DND-41 (cell line): ENCODE measurements at regions not wholly inside any gene's neighbourhood (a gene's known extent, or its start where the extent isn't known, plus 50 kb on each side); places are given as distances from the start of the nearest gene placed in this dataset.
"Not testable (repeated sequence)": the region's sequence is repeated elsewhere in the genome, so short reads cannot be mapped to it uniquely, and the experiment has no call there.

Source experiments
- ATAC-seq: fragments of 200-7000 bp; cut with Tn5 transposase; 3 replicates; pipeline ENCODE4 v1.9.1; 2021; ENCODE audit warnings: low read depth; ENCODE audit not compliant: insufficient read depth
- DNase-seq: peaks from one replicate; pipeline ENCODE4 v3.0.0-alpha.2; 2020
- H2AFZ ChIP-seq: 2 replicates; pipeline ENCODE4 v1.6.0; 2012; ENCODE audit warnings: low read depth, low read length
- H3K27ac ChIP-seq: 2 replicates; pipeline ENCODE4 v1.5.1; 2012; ENCODE audit warnings: low read length, inconsistent platforms
- H3K27me3 ChIP-seq: fragments of 200-600 bp; sonication (generic); 2 replicates; pipeline ENCODE4 v1.6.0; 2012; ENCODE audit warnings: low read length, mild to moderate bottlenecking, inconsistent platforms; ENCODE audit not compliant: insufficient read depth, poor library complexity
- H3K36me3 ChIP-seq: 2 replicates; pipeline ENCODE4 v1.5.1; 2012; ENCODE audit warnings: low read length, inconsistent platforms; ENCODE audit not compliant: insufficient read depth
- H3K4me1 ChIP-seq: 2 replicates; pipeline ENCODE4 v1.5.1; 2012; ENCODE audit warnings: mild to moderate bottlenecking, low read length; ENCODE audit not compliant: insufficient read depth
- H3K4me2 ChIP-seq: 2 replicates; pipeline ENCODE4 v1.6.0; 2012; ENCODE audit warnings: mild to moderate bottlenecking, moderate library complexity, low read length, inconsistent platforms; ENCODE audit not compliant: insufficient read depth
- H3K4me3 ChIP-seq, 2 experiments: fragments of 200-600 bp in 1 of 2; shearing (Covaris generic) in 1 of 2; 2 replicates each; pipeline ENCODE4 v1.5.1; 2012 to 2016; ENCODE audit warnings: inconsistent platforms in 2 of 2, low read length in 2 of 2, mild to moderate bottlenecking in 2 of 2, low read depth in 1 of 2, moderate library complexity in 1 of 2
- H3K79me2 ChIP-seq: 2 replicates; pipeline ENCODE4 v1.6.0; 2012; ENCODE audit warnings: low read length, inconsistent platforms; ENCODE audit not compliant: insufficient read depth
- H3K9ac ChIP-seq: 2 replicates; pipeline ENCODE4 v1.6.0; 2012; ENCODE audit warnings: low read depth, mild to moderate bottlenecking, inconsistent platforms, low read length, moderate library complexity
- H3K9me3 ChIP-seq: 2 replicates; pipeline ENCODE4 v1.5.1; 2012; ENCODE audit warnings: low read length, moderate library complexity, mild to moderate bottlenecking, inconsistent platforms; ENCODE audit not compliant: insufficient read depth, severe bottlenecking
- H4K20me1 ChIP-seq: 2 replicates; pipeline ENCODE4 v1.6.0; 2012; ENCODE audit warnings: low read length; ENCODE audit not compliant: insufficient read depth
- EZH2 ChIP-seq: IDR thresholded peaks from 3 replicates; pipeline ENCODE4 v1.6.1; 2012; ENCODE audit warnings: borderline replicate concordance, low read depth, mild to moderate bottlenecking, moderate library complexity, low read length, inconsistent platforms; ENCODE audit not compliant: severe bottlenecking
- TF ChIP-seq, protein P1 (sequence below): IDR thresholded peaks from 2 replicates; pipeline ENCODE4 v1.5.1; 2012; ENCODE audit warnings: borderline replicate concordance, low read length, moderate library complexity, mild to moderate bottlenecking; ENCODE audit not compliant: poor library complexity, severe bottlenecking; ENCODE audit errors: extremely low read depth

GRCh38 chr13:22939157-22939556 is 241.6 kb upstream of the SGCG start:
- DNase-seq (no peak), ATAC-seq (no peak)
- Histone ChIP-seq H3K9me3 (no peaks in the 10 kb centered on the region), H3K4me1 (no peaks in the 10 kb centered on the region), H3K4me2 (no peak overlapping the region), H3K9ac (no peak overlapping the region), H2AFZ (no peak overlapping the region), H3K27me3 (no peaks in the 10 kb centered on the region), H3K4me3 (no peak overlapping the region), H3K27ac (no peak overlapping the region), H4K20me1 (no peaks in the 10 kb centered on the region), H3K36me3 (no peaks in the 10 kb centered on the region), H3K79me2 (no peaks in the 10 kb centered on the region)
- TF ChIP-seq, protein P1, sequence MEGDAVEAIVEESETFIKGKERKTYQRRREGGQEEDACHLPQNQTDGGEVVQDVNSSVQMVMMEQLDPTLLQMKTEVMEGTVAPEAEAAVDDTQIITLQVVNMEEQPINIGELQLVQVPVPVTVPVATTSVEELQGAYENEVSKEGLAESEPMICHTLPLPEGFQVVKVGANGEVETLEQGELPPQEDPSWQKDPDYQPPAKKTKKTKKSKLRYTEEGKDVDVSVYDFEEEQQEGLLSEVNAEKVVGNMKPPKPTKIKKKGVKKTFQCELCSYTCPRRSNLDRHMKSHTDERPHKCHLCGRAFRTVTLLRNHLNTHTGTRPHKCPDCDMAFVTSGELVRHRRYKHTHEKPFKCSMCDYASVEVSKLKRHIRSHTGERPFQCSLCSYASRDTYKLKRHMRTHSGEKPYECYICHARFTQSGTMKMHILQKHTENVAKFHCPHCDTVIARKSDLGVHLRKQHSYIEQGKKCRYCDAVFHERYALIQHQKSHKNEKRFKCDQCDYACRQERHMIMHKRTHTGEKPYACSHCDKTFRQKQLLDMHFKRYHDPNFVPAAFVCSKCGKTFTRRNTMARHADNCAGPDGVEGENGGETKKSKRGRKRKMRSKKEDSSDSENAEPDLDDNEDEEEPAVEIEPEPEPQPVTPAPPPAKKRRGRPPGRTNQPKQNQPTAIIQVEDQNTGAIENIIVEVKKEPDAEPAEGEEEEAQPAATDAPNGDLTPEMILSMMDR = no peak
- TF ChIP-seq EZH2 = no peak

GRCh38 chr13:22940090-22940710 is 240.6 kb upstream of the SGCG start:
- Histone ChIP-seq H3K79me2 (no peaks in the 10 kb centered on the region), H3K27me3 (no peaks in the 10 kb centered on the region), H3K9ac (no peak overlapping the region), H3K27ac (no peak overlapping the region), H4K20me1 (no peaks in the 10 kb centered on the region), H2AFZ (no peak overlapping the region), H3K4me1 (no peaks in the 10 kb centered on the region), H3K36me3 (no peaks in the 10 kb centered on the region), H3K4me3 (no peak overlapping the region), H3K4me2 (no peak overlapping the region), H3K9me3 (no peaks in the 10 kb centered on the region)
- no peak for TF ChIP-seq EZH2
- TF ChIP-seq, protein P1 = no peak
- ATAC-seq = no peak
- DNase-seq = no peak

- no peak overlapping the region for H2AFZ ChIP-seq
- no peak for ATAC-seq
Observed at GRCh38 chr13:22940736-22941135, 240.0 kb upstream of the SGCG start.

GRCh38 chr13:22941495-22941894 is 239.3 kb upstream of the SGCG start:
- not testable (repeated sequence) for H4K20me1 ChIP-seq, H3K4me3 ChIP-seq, H3K79me2 ChIP-seq, H2AFZ ChIP-seq, ATAC-seq, H3K4me1 ChIP-seq, H3K27me3 ChIP-seq, H3K9me3 ChIP-seq, H3K36me3 ChIP-seq, H3K9ac ChIP-seq, H3K4me2 ChIP-seq, H3K27ac ChIP-seq, DNase-seq

More at GRCh38 chr13:22940736-22941135, 240.0 kb upstream of the SGCG start:
- Histone ChIP-seq H4K20me1 (no peaks in the 10 kb centered on the region), H3K4me3 (no peak overlapping the region), H3K27me3 (no peaks in the 10 kb centered on the region), H3K4me2 (no peak overlapping the region), H3K9ac (no peak overlapping the region), H3K27ac (no peak overlapping the region), H3K4me1 (no peaks in the 10 kb centered on the region), H3K36me3 (no peaks in the 10 kb centered on the region), H3K9me3 (no peaks in the 10 kb centered on the region), H3K79me2 (no peaks in the 10 kb centered on the region)
- DNase-seq = no peak
- TF ChIP-seq, protein P1 = no peak
- no peak for TF ChIP-seq EZH2

GRCh38 chr13:22942831-22943230 is 237.9 kb upstream of the SGCG start:
- not testable (repeated sequence) for H3K4me2 ChIP-seq, H3K36me3 ChIP-seq, H3K9me3 ChIP-seq, DNase-seq, H3K9ac ChIP-seq, ATAC-seq, H4K20me1 ChIP-seq, H3K27ac ChIP-seq, H3K79me2 ChIP-seq, H2AFZ ChIP-seq, H3K4me3 ChIP-seq, H3K4me1 ChIP-seq, H3K27me3 ChIP-seq
